ENCODE measurements at regions not wholly inside any gene's neighbourhood (a gene's known extent, or its start where the extent isn't known, plus 50 kb on each side); places are given as distances from the start of the nearest gene placed in this dataset.

DNA sequence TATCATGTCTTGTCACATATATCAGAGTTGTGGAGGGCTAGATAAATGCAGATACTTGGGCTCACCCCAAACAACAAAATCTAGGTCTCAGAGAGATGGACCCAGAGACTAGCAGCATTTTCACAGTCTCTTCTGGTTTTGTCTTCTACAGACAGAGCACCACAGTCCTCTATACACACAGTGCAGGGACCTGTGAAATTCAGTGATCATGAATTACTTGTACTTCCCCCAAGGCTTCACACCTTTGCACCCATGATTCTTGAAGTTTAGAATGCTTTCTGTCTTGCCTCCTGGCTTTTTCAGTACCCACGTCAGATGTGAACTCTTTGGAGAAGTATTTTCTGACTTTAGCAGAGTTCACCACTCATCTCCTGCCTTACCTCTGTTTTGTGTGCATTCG lies 371.5 kb upstream of the PRR16 start:
- 70 to 88% (median 82%) methylated on average over 2 of the region's 2 CpGs for WGBS, 3 donors

DNA sequence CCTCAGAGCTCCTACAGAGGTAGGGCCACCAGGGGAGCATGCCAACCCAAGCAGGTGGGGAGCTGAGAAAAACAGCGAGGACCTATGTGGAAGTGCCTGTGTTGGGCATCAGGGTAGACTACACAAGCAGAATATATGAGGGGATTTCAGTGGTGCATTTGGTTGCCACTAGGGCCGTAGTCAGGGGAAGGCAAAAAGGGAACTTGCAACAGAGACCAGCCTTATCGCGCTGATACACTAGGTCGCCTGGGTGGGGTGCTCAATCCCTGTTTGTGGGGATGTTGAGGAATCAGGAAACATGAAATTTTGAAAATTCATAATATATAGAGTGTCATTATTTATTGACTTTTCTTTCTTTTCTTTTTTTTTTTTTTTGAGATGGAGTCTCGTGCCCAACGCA lies 370.9 kb upstream of the PRR16 start:
- 92 to 99% (median 97%) methylated on average over 7 of the region's 7 CpGs for WGBS, 3 donors
- Histone ChIP-seq H3K27me3 (no peaks in the 10 kb centered on the region), H3K36me3 (no peaks in the 10 kb centered on the region), H3K4me1 (ENCODE audit: insufficient read depth) (no peaks in the 10 kb centered on the region), H3K9me3 (no peaks in the 10 kb centered on the region), H3K4me3 (no peak overlapping the region), H3K27ac (no peak overlapping the region)
- DNase-seq = no peak
- TF ChIP-seq EP300 (IDR thresholded peaks at IDR 0.05) = no peak
- TF ChIP-seq, protein P1, sequence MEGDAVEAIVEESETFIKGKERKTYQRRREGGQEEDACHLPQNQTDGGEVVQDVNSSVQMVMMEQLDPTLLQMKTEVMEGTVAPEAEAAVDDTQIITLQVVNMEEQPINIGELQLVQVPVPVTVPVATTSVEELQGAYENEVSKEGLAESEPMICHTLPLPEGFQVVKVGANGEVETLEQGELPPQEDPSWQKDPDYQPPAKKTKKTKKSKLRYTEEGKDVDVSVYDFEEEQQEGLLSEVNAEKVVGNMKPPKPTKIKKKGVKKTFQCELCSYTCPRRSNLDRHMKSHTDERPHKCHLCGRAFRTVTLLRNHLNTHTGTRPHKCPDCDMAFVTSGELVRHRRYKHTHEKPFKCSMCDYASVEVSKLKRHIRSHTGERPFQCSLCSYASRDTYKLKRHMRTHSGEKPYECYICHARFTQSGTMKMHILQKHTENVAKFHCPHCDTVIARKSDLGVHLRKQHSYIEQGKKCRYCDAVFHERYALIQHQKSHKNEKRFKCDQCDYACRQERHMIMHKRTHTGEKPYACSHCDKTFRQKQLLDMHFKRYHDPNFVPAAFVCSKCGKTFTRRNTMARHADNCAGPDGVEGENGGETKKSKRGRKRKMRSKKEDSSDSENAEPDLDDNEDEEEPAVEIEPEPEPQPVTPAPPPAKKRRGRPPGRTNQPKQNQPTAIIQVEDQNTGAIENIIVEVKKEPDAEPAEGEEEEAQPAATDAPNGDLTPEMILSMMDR (IDR thresholded peaks at IDR 0.05) = no peak
- TF ChIP-seq POLR2A (IDR thresholded peaks at IDR 0.05) = no peak
- intact Hi-C loops (cut with DNase I) = no loop called here

More for the DNA sequence above, 371.5 kb upstream of the PRR16 start:
- H3K36me3 ChIP-seq = no peaks in the 10 kb centered on the region
- H3K27me3 ChIP-seq = no peaks in the 10 kb centered on the region
- H3K4me3 ChIP-seq = no peak overlapping the region
- no peak for DNase-seq
- no peaks in the 10 kb centered on the region for H3K4me1 ChIP-seq (ENCODE audit: insufficient read depth)
- no peak overlapping the region for H3K27ac ChIP-seq
- TF ChIP-seq, protein P1 (IDR thresholded peaks at IDR 0.05) = no peak
- TF ChIP-seq POLR2A (IDR thresholded peaks at IDR 0.05) (no peak), EP300 (IDR thresholded peaks at IDR 0.05) (no peak)
- intact Hi-C loops (cut with DNase I) = no loop called here
- no peaks in the 10 kb centered on the region for H3K9me3 ChIP-seq

- Histone ChIP-seq H3K4me1 (ENCODE audit: insufficient read depth) (no peaks in the 10 kb centered on the region), H3K27me3 (no peaks in the 10 kb centered on the region), H3K9me3 (no peaks in the 10 kb centered on the region), H3K27ac (no peak overlapping the region), H3K36me3 (no peaks in the 10 kb centered on the region), H3K4me3 (no peak overlapping the region)
- intact Hi-C loops (cut with DNase I) = no loop called here
- TF ChIP-seq EP300 (IDR thresholded peaks at IDR 0.05) = no peak
- no peak for TF ChIP-seq POLR2A (IDR thresholded peaks at IDR 0.05)
- TF ChIP-seq, protein P1 (IDR thresholded peaks at IDR 0.05) = no peak
- DNase-seq = no peak
- 48 to 57% (median 50%) methylated on average over 3 of the region's 3 CpGs for WGBS, 3 donors
Observed at GRCh38 chr5:120096413-120096812, 367.7 kb upstream of the PRR16 start.

GRCh38 chr5:120098426-120098825 lies 365.7 kb upstream of the PRR16 start:
- Histone ChIP-seq H3K36me3 (no peaks in the 10 kb centered on the region), H3K9me3 (no peaks in the 10 kb centered on the region), H3K27me3 (no peaks in the 10 kb centered on the region), H3K27ac (no peak overlapping the region), H3K4me3 (no peak overlapping the region), H3K4me1 (ENCODE audit: insufficient read depth) (no peaks in the 10 kb centered on the region)
- DNase-seq = no peak
- 57 to 88% (median 88%) methylated on average over 4 of the region's 4 CpGs for WGBS, 3 donors
- TF ChIP-seq EP300 (IDR thresholded peaks at IDR 0.05) (no peak), POLR2A (IDR thresholded peaks at IDR 0.05) (no peak)
- TF ChIP-seq, protein P1 (IDR thresholded peaks at IDR 0.05) = no peak
- intact Hi-C loops (cut with DNase I) = no loop called here
